ENCODE measurements at regions not wholly inside any gene's neighbourhood (a gene's known extent, or its start where the extent isn't known, plus 50 kb on each side); places are given as distances from the start of the nearest gene placed in this dataset.

DNA sequence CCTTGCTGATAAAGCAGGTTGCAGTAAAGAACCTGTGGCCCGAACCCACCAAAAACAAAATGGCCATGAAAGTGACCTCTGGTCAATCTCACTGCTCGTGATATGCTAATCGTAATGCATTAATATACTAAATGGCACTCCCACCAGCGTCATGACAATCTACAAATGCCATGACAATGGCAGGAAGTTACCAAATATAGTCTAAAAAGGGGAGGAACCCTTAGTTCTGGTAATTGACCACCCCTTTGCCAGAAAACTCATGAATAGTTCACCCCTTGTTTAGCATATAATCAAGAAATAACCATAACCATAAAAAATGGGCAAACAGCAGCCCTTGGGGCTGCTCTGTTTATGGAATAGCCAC, 1139.4 kb upstream of the LRRN3 start:
- Histone ChIP-seq H3K9me1 (ENCODE audit: insufficient read depth, low read length) (no peaks in the 10 kb centered on the region), H2AK5ac (ENCODE audit: low read depth, low read length) (no peak overlapping the region), H3K18ac (ENCODE audit: low read depth, low read length) (no peak overlapping the region), H4K20me1 (ENCODE audit: insufficient read depth, low read length) (no peaks in the 10 kb centered on the region), H4K8ac (ENCODE audit: low read depth in 2 of 2, low read length in 2 of 2) (no peak overlapping the region), H3K56ac (ENCODE audit: extremely low read depth, insufficient read depth, low read length) (no peak overlapping the region), H3K9ac (ENCODE audit: low read depth, low read length) (no peak overlapping the region), H2AK9ac (replicated peaks; ENCODE audit: low read depth, low read length, poor library complexity) (no peak overlapping the region), H4K5ac (ENCODE audit: low read depth, low read length) (no peak overlapping the region), H3K4me2 (ENCODE audit: low read depth, low read length) (no peak overlapping the region), H2BK5ac (ENCODE audit: low read depth, low read length, poor library complexity, severe bottlenecking) (no peak overlapping the region), H3K79me1 (ENCODE audit: low read depth in 1 of 2, low read length in 2 of 2) (no peaks in the 10 kb centered on the region), H3K23ac (ENCODE audit: low read depth, low read length) (no peak overlapping the region), H3K14ac (replicated peaks; ENCODE audit: low read depth, low read length) (no peak overlapping the region), H4K91ac (ENCODE audit: insufficient read depth, low read depth, low read length) (no peak overlapping the region), H3K4me3 (ENCODE audit: insufficient read depth, low read depth, low read length) (no peak overlapping the region), H3K4ac (ENCODE audit: low read depth, low read length) (no peak overlapping the region), H2AFZ (replicated peaks; ENCODE audit: low read length, poor library complexity) (no peak overlapping the region), H3K4me1 (ENCODE audit: control insufficient read depth, insufficient read depth, low read length) (no peaks in the 10 kb centered on the region), H3K9me3 (ENCODE audit: control insufficient read depth, insufficient read depth, low read length) (no peaks in the 10 kb centered on the region), H2BK20ac (ENCODE audit: low read depth, low read length) (no peak overlapping the region), H2BK120ac (ENCODE audit: low read depth, low read length) (no peak overlapping the region), H3K27ac (ENCODE audit: insufficient read depth, low read length) (no peak overlapping the region), H2BK15ac (ENCODE audit: low read depth, low read length) (no peak overlapping the region), H3K36me3 (ENCODE audit: control insufficient read depth, insufficient read depth, low read length) (no peaks in the 10 kb centered on the region), H3K27me3 (ENCODE audit: control insufficient read depth, insufficient read depth, low read length) (no peaks in the 10 kb centered on the region)
- dilution Hi-C loops (cut with HindIII; ENCODE audit: low sequenced_read_pairs, unreplicated experiment) (no loop called here), intact Hi-C loops (cut with micrococcal nuclease) (no loop called here), in situ Hi-C loops (cut with MboI; ENCODE audit: low sequenced_read_pairs) (no loop called here)
- ChIA-PET CTCF (no interaction called here), POLR2A (ENCODE audit: unreplicated experiment) (no interaction called here)
- no TSS peak for BruUV-seq (replicated peaks)
- no peak for ATAC-seq (ENCODE audit: low read depth)
- no peak for DNase-seq
- no peak for TF ChIP-seq CEBPB (IDR thresholded peaks at IDR 0.05; ENCODE audit: low read depth, low read length)
- TF ChIP-seq RFX5 (IDR thresholded peaks at IDR 0.05; ENCODE audit: low read depth, low read length), result no peak
- no peak for TF ChIP-seq USF2 (IDR thresholded peaks at IDR 0.05; ENCODE audit: low read depth, low read length)
- no peak for TF ChIP-seq MAFK (IDR thresholded peaks at IDR 0.05; ENCODE audit: low read depth, low read length)
- TF ChIP-seq MAZ (IDR thresholded peaks at IDR 0.05; ENCODE audit: borderline replicate concordance, low read depth, low read length), result no peak
- no peak for TF ChIP-seq FOS (IDR thresholded peaks at IDR 0.05; ENCODE audit: low read depth, low read length)
- no peak for TF ChIP-seq NFE2L2 (IDR thresholded peaks at IDR 0.05; ENCODE audit: low read depth, low read length)
- TF ChIP-seq, protein P1, sequence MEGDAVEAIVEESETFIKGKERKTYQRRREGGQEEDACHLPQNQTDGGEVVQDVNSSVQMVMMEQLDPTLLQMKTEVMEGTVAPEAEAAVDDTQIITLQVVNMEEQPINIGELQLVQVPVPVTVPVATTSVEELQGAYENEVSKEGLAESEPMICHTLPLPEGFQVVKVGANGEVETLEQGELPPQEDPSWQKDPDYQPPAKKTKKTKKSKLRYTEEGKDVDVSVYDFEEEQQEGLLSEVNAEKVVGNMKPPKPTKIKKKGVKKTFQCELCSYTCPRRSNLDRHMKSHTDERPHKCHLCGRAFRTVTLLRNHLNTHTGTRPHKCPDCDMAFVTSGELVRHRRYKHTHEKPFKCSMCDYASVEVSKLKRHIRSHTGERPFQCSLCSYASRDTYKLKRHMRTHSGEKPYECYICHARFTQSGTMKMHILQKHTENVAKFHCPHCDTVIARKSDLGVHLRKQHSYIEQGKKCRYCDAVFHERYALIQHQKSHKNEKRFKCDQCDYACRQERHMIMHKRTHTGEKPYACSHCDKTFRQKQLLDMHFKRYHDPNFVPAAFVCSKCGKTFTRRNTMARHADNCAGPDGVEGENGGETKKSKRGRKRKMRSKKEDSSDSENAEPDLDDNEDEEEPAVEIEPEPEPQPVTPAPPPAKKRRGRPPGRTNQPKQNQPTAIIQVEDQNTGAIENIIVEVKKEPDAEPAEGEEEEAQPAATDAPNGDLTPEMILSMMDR (conservative IDR thresholded peaks at IDR 0.05; ENCODE audit: low read depth, low read length), result no peak
- no peak for TF ChIP-seq SMC3 (IDR thresholded peaks at IDR 0.05; ENCODE audit: low read depth, low read length)
- TF ChIP-seq POLR2A (IDR thresholded peaks at IDR 0.05; ENCODE audit: low read depth, low read length), result no peak
- TF ChIP-seq CHD1 (IDR thresholded peaks at IDR 0.05; ENCODE audit: low read depth, low read length), result no peak
- TF ChIP-seq RAD21 (IDR thresholded peaks at IDR 0.05; ENCODE audit: low read length), result no peak
- TF ChIP-seq BHLHE40 (IDR thresholded peaks at IDR 0.05; ENCODE audit: low read depth, low read length), result no peak
- TF ChIP-seq RCOR1 (IDR thresholded peaks at IDR 0.05; ENCODE audit: insufficient replicate concordance, low read length), result no peak
- TF ChIP-seq, protein P2, sequence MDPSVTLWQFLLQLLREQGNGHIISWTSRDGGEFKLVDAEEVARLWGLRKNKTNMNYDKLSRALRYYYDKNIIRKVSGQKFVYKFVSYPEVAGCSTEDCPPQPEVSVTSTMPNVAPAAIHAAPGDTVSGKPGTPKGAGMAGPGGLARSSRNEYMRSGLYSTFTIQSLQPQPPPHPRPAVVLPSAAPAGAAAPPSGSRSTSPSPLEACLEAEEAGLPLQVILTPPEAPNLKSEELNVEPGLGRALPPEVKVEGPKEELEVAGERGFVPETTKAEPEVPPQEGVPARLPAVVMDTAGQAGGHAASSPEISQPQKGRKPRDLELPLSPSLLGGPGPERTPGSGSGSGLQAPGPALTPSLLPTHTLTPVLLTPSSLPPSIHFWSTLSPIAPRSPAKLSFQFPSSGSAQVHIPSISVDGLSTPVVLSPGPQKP (IDR thresholded peaks at IDR 0.05; ENCODE audit: borderline replicate concordance, low read depth, low read length), result no peak
- TF ChIP-seq MXI1 (IDR thresholded peaks at IDR 0.05; ENCODE audit: borderline replicate concordance, low read depth, low read length), result no peak
- WGBS, 2 experiments (ENCODE audit: extremely low coverage in 2 of 2, insufficient read length in 1 of 2), result no CpG with 5 or more reads among the region's 4 CpGs
